Left cardiac atrium (tissue), 4 donors: ENCODE measurements at regions not wholly inside any gene's neighbourhood (a gene's known extent, or its start where the extent isn't known, plus 50 kb on each side); places are given as distances from the start of the nearest gene placed in this dataset.
A peak's percentile ranks its signal among the peaks of the same experiment; 100 is the strongest.
"Not testable (repeated sequence)": the region's sequence is repeated elsewhere in the genome, so short reads cannot be mapped to it uniquely, and the experiment has no call there.

Experiments
- ATAC-seq, 2 donors: fragments of 200-7000 bp; cut with Tn5 transposase; one replicate each; pipeline ENCODE4 v1.9.1; 2020; ENCODE audit warnings: mild to moderate bottlenecking in 2 of 2, moderate library complexity in 2 of 2
- DNase-seq: peaks from one replicate; pipeline ENCODE4 v3.0.0-alpha.2; 2020
- intact Hi-C, 2 donors: fragments of 100-400 bp; cut with DNase I; formaldehyde crosslinking; loops; one replicate each; pipeline versions ENCODE4 v1.14.1 to v1.15.1; 2022 to 2023
- donor health status: DM: no; HTN: yes; CAD: no.
- donor health status: DM: no; HTN: yes; CAD: no; lungs with severe emphysema.
- donor health status: DM: yes; HTN: yes; CAD: no.
- donor health status: Dilated cardiomyopathy.

- intact Hi-C loops = loop anchor here in 1 of 2 donors (5.0 kb wide), 1 partner anchor 46 kb away; no protein-coding TSS in a partner anchor
- DNase-seq = no peak
- no peak for ATAC-seq
These were observed 49.9 kb upstream of the CAPRIN1 start for GRCh38 chr11:34001557-34002064.

- ATAC-seq = no peak
- intact Hi-C loops = loop anchor here (5.0 to 10.0 kb wide), 3 partner anchors 105 to 363 kb away; partner anchors contain the start of gene NAT10 (in 1 of the 2)
- DNase-seq = no peak
These were observed 52.1 kb upstream of the CAPRIN1 start for GRCh38 chr11:33999393-33999792.

GRCh38 chr11:33997584-33998251, 53.8 kb upstream of the CAPRIN1 start:
- ATAC-seq (no peak), DNase-seq (no peak)
- intact Hi-C loops = loop anchor here (2.0 to 10.0 kb wide), 4 partner anchors 107 to 365 kb away; partner anchors contain the start of genes ABTB2 (in 1 of the 2) and NAT10 (in 1 of the 2)

GRCh38 chr11:33996498-33997454, 54.8 kb upstream of the CAPRIN1 start:
- peak; percentile 96 to 98 for ATAC-seq
- DNase-seq = peak; percentile 62

GRCh38 chr11:33994937-33995336, 56.6 kb upstream of the CAPRIN1 start:
- DNase-seq (no peak), ATAC-seq (no peak)
- intact Hi-C loops = loop anchor here (5.0 to 10.0 kb wide), 3 partner anchors 110 to 367 kb away; partner anchors contain the start of gene NAT10 (in 1 of the 2)

More at GRCh38 chr11:33996498-33997454, 54.8 kb upstream of the CAPRIN1 start:
- intact Hi-C loops = loop anchor here (2.0 to 10.0 kb wide), 4 partner anchors 108 to 366 kb away; partner anchors contain the start of genes ABTB2 (in 1 of the 2) and NAT10 (in 1 of the 2)

GRCh38 chr11:33991136-33991535, 60.4 kb upstream of the CAPRIN1 start:
- ATAC-seq, DNase-seq: not testable (repeated sequence)
- intact Hi-C loops = loop anchor here in 1 of 2 donors (10.0 kb wide), 1 partner anchor 114 kb away; the partner anchor contains the start of gene NAT10

- intact Hi-C loops = loop anchor here in 1 of 2 donors (10.0 kb wide), 1 partner anchor 115 kb away; the partner anchor contains the start of gene NAT10
- ATAC-seq, DNase-seq: not testable (repeated sequence)
These were observed 61.4 kb upstream of the CAPRIN1 start for GRCh38 chr11:33990131-33990530.

GRCh38 chr11:33989461-33989860, 62.1 kb upstream of the CAPRIN1 start:
- intact Hi-C loops = loop anchor here in 1 of 2 donors (5.0 kb wide), 1 partner anchor 132 kb away; no protein-coding TSS in a partner anchor
- no peak for DNase-seq
- ATAC-seq = no peak

- no peak for DNase-seq
- no peak for ATAC-seq
- intact Hi-C loops = loop anchor here in 1 of 2 donors (5.0 kb wide), 1 partner anchor 131 kb away; no protein-coding TSS in a partner anchor
These were observed 62.8 kb upstream of the CAPRIN1 start for GRCh38 chr11:33988586-33989370.

GRCh38 chr11:33987975-33988580, 63.5 kb upstream of the CAPRIN1 start:
- intact Hi-C loops = loop anchor here in 1 of 2 donors (5.0 kb wide), 1 partner anchor 131 kb away; no protein-coding TSS in a partner anchor
- ATAC-seq (peak; percentile 85 to 87), DNase-seq (peak; percentile 76)

GRCh38 chr11:33987545-33987944, 64.0 kb upstream of the CAPRIN1 start:
- no peak for ATAC-seq
- intact Hi-C loops = loop anchor here in 1 of 2 donors (5.0 kb wide), 1 partner anchor 130 kb away; no protein-coding TSS in a partner anchor
- DNase-seq = no peak

- intact Hi-C loops = loop anchor here in 1 of 2 donors (5.0 kb wide), 1 partner anchor 130 kb away; no protein-coding TSS in a partner anchor
- not testable (repeated sequence) for DNase-seq, ATAC-seq
These were observed 64.7 kb upstream of the CAPRIN1 start for GRCh38 chr11:33986597-33987501.

- intact Hi-C loops = loop anchor here in 1 of 2 donors (5.0 kb wide), 1 partner anchor 128 kb away; no protein-coding TSS in a partner anchor
- ATAC-seq = no peak
These were observed 66.7 kb upstream of the CAPRIN1 start for GRCh38 chr11:33984682-33985389.

GRCh38 chr11:33982661-33983060, 68.9 kb upstream of the CAPRIN1 start:
- intact Hi-C loops = no loop called here
- DNase-seq (no peak), ATAC-seq (no peak)

More at GRCh38 chr11:33984682-33985389, 66.7 kb upstream of the CAPRIN1 start:
- no peak for DNase-seq

- no peak for ATAC-seq
- intact Hi-C loops = no loop called here
- no peak for DNase-seq
These were observed 70.6 kb upstream of the CAPRIN1 start for GRCh38 chr11:33980897-33981296.

GRCh38 chr11:33978376-33978775, 73.2 kb upstream of the CAPRIN1 start:
- DNase-seq (no peak), ATAC-seq (no peak)
- intact Hi-C loops = no loop called here
